Psoas muscle (tissue), 7 donors: ENCODE measurements at regions not wholly inside any gene's neighbourhood (a gene's known extent, or its start where the extent isn't known, plus 50 kb on each side); places are given as distances from the start of the nearest gene placed in this dataset.

ENCODE experiments used
- ATAC-seq, 4 donors: fragments of 200-7000 bp; cut with Tn5 transposase; one replicate each; pipeline ENCODE4 v1.9.1; 2020; ENCODE audit warnings: moderate library complexity in 3 of 4, mild to moderate bottlenecking in 2 of 4
- DNase-seq, 2 donors: peaks; one replicate each; pipeline ENCODE4 v3.0.0-alpha.2; 2020
- H3K27ac ChIP-seq: fragments of 200-600 bp; one replicate; pipeline ENCODE4 v1.8.0; 2022
- H3K27me3 ChIP-seq, 3 donors: fragments of 200-600 bp in 1 of 3; one replicate each; pipeline versions ENCODE4 v1.6.1 to v1.8.0; 2013 to 2022; ENCODE audit warnings: low read length in 2 of 3, mild to moderate bottlenecking in 2 of 3, moderate library complexity in 1 of 3; ENCODE audit not compliant: insufficient read depth in 3 of 3
- H3K36me3 ChIP-seq, 2 donors: fragments of 200-600 bp in 1 of 2; one replicate each; pipeline versions ENCODE4 v1.6.1 to v1.8.0; 2013 to 2022; ENCODE audit warnings: low read depth in 1 of 2, mild to moderate bottlenecking in 1 of 2, moderate library complexity in 1 of 2; ENCODE audit not compliant: insufficient read depth in 1 of 2
- H3K4me1 ChIP-seq: fragments of 200-600 bp; one replicate; pipeline ENCODE4 v1.8.0; 2022
- H3K4me3 ChIP-seq: fragments of 200-600 bp; one replicate; pipeline ENCODE4 v1.8.0; 2022; ENCODE audit warnings: mild to moderate bottlenecking
- H3K9me3 ChIP-seq: fragments of 200-600 bp; one replicate; pipeline ENCODE4 v1.8.0; 2022
- WGBS, 3 donors: extraction: QIAGEN DNeasy Blood & Tissue Kit; methylation state at CpG; one replicate each; pipeline versions ENCODE4 v1.1.6 to v1.1.7; 2013; 5-methylcytosine and 5-hydroxymethylcytosine counted together
- intact Hi-C, 2 donors: fragments of 100-400 bp; cut with DNase I; formaldehyde crosslinking; loops; one replicate each; pipeline versions ENCODE4 v1.11.0 to v1.14.2; 2022
- TF ChIP-seq, protein P1 (sequence below): fragments of 200-600 bp; IDR thresholded peaks from one replicate; pipeline ENCODE4 v1.8.0; 2022; ENCODE audit warnings: antibody characterized with exemption
- donor health status: healthy with polysubstance abuse.
- donor health status: DM: no; HTN: no; CAD: no; lungs with moderate emphysema.
- donor health status: Bipolar disorder and iron deficiency.
- donor health status: healthy.
- donor health status: DM: yes; HTN: yes; CAD: no.
- donor health status: DM: no; HTN: no; CAD: no.
- donor health status: DM: yes; HTN: yes; CAD: no.

DNA sequence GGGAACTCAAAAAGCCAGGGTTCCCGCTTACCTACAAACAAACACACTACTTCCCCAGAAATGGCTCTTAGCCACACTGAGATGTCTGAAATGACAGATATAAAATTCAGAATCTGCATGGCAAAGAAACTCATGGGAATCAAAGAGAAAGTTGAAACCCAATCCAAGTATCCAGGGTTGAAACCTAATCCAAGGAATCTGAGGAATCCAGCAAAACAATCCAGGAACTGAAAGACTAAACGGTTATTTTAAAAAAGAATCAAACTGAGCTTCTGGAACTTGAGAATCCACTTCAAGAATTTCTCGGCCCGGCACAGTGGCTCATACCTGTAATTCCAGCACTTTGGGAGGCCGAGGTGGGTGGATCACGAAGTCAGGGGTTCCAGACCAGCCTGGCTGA is 568.8 kb downstream of the POM121L12 start:
- Histone ChIP-seq H3K4me3 (no peak overlapping the region), H3K36me3 (no peaks in the 10 kb centered on the region), H3K4me1 (no peaks in the 10 kb centered on the region), H3K27ac (no peak overlapping the region), H3K9me3 (no peaks in the 10 kb centered on the region), H3K27me3 (no peaks in the 10 kb centered on the region)
- TF ChIP-seq, protein P1, sequence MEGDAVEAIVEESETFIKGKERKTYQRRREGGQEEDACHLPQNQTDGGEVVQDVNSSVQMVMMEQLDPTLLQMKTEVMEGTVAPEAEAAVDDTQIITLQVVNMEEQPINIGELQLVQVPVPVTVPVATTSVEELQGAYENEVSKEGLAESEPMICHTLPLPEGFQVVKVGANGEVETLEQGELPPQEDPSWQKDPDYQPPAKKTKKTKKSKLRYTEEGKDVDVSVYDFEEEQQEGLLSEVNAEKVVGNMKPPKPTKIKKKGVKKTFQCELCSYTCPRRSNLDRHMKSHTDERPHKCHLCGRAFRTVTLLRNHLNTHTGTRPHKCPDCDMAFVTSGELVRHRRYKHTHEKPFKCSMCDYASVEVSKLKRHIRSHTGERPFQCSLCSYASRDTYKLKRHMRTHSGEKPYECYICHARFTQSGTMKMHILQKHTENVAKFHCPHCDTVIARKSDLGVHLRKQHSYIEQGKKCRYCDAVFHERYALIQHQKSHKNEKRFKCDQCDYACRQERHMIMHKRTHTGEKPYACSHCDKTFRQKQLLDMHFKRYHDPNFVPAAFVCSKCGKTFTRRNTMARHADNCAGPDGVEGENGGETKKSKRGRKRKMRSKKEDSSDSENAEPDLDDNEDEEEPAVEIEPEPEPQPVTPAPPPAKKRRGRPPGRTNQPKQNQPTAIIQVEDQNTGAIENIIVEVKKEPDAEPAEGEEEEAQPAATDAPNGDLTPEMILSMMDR = no peak
- ATAC-seq (no peak), DNase-seq (no peak)
- 22 to 30% (median 29%) methylated on average over 6 of the region's 6 CpGs for WGBS, 3 donors
- intact Hi-C loops = no loop called here

DNA sequence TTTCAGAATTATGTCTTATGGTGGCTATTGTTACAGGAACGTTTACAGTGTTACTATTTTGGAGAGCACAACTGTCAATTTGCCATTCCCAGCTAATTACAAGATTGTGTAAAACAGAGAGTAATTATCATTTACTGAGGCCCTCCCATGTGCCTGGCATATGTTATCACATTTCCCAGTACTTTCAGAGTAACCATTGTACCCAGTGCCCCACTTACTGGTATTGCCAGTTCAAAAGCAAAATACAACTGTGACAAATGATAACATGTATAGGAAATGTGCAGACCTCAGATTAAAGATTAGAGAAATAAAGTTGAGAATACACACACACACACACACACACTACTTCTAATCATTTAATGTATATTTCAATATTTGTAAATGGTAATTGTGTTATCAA is 572.5 kb downstream of the POM121L12 start:
- Histone ChIP-seq H3K27me3 (no peaks in the 10 kb centered on the region), H3K4me1 (no peaks in the 10 kb centered on the region), H3K9me3 (no peaks in the 10 kb centered on the region), H3K36me3 (no peaks in the 10 kb centered on the region), H3K27ac (no peak overlapping the region), H3K4me3 (no peak overlapping the region)
- TF ChIP-seq, protein P1 = no peak
- intact Hi-C loops = no loop called here
- WGBS, 3 donors = 48 to 63% (median 50%) methylated on average over 1 of the region's 1 CpG
- ATAC-seq (no peak), DNase-seq (no peak)

DNA sequence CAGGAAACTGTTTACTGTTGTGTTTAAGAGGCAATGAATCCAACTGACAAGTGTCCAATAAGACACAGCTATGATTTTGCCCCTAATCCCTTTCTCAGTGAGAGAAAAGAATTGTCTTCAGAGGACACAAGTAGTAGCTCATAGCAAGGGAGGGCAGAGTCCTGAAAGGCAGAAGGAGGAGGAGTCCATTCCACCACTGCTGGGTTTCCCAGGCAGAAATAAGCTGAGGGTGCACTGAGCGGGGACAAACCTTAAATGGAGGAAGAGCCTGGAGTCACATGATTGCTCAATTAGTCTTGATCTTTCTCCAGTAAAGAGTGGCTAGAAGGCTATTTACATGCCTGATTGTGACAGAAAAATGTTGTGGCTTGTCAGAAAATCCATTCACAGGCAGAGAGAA is 573.8 kb downstream of the POM121L12 start:
- DNase-seq = no peak
- no peaks in the 10 kb centered on the region for H3K9me3 ChIP-seq
- no peak overlapping the region for H3K27ac ChIP-seq
- 86 to 93% (median 86%) methylated on average over 1 of the region's 1 CpG for WGBS, 3 donors
- no peaks in the 10 kb centered on the region for H3K27me3 ChIP-seq
- TF ChIP-seq, protein P1 = no peak
- intact Hi-C loops = no loop called here
- ATAC-seq = no peak
- H3K36me3 ChIP-seq = no peaks in the 10 kb centered on the region
- no peak overlapping the region for H3K4me3 ChIP-seq
- H3K4me1 ChIP-seq = no peaks in the 10 kb centered on the region

DNA sequence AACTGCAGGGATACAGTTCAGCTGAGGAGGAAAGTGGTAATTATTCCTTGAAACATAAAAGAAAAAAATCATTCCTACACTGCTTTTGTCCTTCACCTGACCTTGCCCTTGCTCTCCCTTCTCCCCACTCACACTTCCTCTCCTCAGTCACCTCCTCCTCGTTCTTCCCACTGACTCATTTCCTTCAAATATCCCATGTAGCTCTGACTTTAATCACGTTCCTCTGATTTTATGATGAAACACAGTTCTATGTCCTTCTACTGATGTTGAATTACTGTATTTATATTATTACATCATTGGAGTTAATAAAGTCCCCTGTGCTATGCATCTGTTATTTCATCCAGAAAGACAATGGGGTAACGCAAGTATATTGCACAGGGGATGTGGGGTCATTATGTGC is 575.6 kb downstream of the POM121L12 start:
- no peak for DNase-seq
- ATAC-seq = no peak
- no peaks in the 10 kb centered on the region for H3K4me1 ChIP-seq
- H3K4me3 ChIP-seq = no peak overlapping the region
- intact Hi-C loops = no loop called here
- TF ChIP-seq, protein P1 = no peak
- no peaks in the 10 kb centered on the region for H3K36me3 ChIP-seq
- H3K27ac ChIP-seq = no peak overlapping the region
- H3K27me3 ChIP-seq = no peaks in the 10 kb centered on the region
- H3K9me3 ChIP-seq = no peaks in the 10 kb centered on the region
- WGBS, 3 donors = 48 to 62% (median 50%) methylated on average over 3 of the region's 3 CpGs

DNA sequence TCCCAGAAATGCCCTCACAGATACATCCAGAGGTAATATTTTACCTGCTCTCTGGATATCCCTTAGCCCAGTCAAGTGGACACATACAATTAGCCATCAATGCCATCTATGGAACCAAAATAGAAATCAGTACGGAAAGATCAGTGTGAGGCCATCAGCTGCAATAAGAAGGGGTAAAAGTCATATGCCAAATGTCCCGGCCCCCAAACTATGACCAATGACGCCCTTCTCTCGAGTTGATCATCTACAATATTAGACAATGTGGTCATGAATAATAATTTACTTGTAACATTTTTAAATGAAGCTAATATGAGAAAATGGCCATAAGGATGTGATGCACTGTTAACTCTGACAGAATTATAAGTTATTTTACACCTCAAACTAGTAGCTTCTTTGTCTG is 588.9 kb downstream of the POM121L12 start:
- Histone ChIP-seq H3K36me3 (no peaks in the 10 kb centered on the region), H3K27me3 (no peaks in the 10 kb centered on the region), H3K9me3 (no peaks in the 10 kb centered on the region), H3K4me3 (no peak overlapping the region), H3K27ac (no peak overlapping the region), H3K4me1 (no peaks in the 10 kb centered on the region)
- intact Hi-C loops = no loop called here
- ATAC-seq (no peak), DNase-seq (no peak)
- WGBS, 3 donors = 88 to 90% (median 89%) methylated on average over 4 of the region's 4 CpGs
- TF ChIP-seq, protein P1 = no peak
